ENCODE measurements at regions not wholly inside any gene's neighbourhood (a gene's known extent, or its start where the extent isn't known, plus 50 kb on each side); places are given as distances from the start of the nearest gene placed in this dataset.

DNA sequence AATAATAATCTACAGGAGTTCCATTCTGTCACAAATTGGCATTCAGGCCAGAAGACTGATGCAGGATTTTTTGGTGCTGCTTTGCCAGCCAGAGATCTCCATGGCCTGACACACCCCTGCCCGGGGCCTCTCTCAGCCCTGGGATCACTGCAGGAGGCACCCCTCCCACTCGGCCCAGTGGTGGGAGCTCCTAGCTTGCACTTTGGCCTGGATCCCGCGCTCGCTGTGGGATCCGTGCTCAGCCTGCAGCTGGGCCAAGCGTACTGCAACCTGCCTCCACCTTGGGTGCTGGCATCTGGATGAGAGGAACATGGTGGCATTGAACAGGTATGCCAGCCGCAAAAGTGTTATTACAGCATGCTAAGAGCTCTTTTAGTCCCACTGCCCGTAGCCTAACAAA, 656.7 kb upstream of the CCDC54 start:
- no peak overlapping the region for H3K27ac ChIP-seq (ENCODE audit: insufficient read depth in 1 of 2, low read depth in 1 of 2, low read length in 2 of 2, poor library complexity in 1 of 2, severe bottlenecking in 2 of 2)
- no peaks in the 10 kb centered on the region for H3K36me3 ChIP-seq (ENCODE audit: control insufficient read depth in 4 of 4, insufficient read depth in 4 of 4, low read length in 3 of 4)
- DNase-seq, result no peak
- CTCF ChIA-PET, result no interaction called here
- 99% methylated on average over 8 of the region's 9 CpGs for WGBS (ENCODE audit: insufficient coverage)
- no peak overlapping the region for H3K4me3 ChIP-seq (ENCODE audit: control insufficient read depth in 1 of 7, extremely low read depth in 1 of 7, insufficient read depth in 4 of 7, low read depth in 2 of 7, low read length in 6 of 7)
- H3K4me1 ChIP-seq (ENCODE audit: control extremely low read depth in 1 of 4, control insufficient read depth in 4 of 4, insufficient read depth in 4 of 4, low read length in 3 of 4), result no peaks in the 10 kb centered on the region
- POLR2A ChIA-PET, result no interaction called here
- no peaks in the 10 kb centered on the region for H3K27me3 ChIP-seq (replicated peaks in 2 of 5; ENCODE audit: control insufficient read depth in 4 of 5, insufficient read depth in 5 of 5, low read length in 4 of 5)
- no peaks in the 10 kb centered on the region for H3K9me3 ChIP-seq (ENCODE audit: control extremely low read depth in 1 of 5, control insufficient read depth in 4 of 5, insufficient read depth in 2 of 5, low read depth in 1 of 5, low read length in 4 of 5)

DNA sequence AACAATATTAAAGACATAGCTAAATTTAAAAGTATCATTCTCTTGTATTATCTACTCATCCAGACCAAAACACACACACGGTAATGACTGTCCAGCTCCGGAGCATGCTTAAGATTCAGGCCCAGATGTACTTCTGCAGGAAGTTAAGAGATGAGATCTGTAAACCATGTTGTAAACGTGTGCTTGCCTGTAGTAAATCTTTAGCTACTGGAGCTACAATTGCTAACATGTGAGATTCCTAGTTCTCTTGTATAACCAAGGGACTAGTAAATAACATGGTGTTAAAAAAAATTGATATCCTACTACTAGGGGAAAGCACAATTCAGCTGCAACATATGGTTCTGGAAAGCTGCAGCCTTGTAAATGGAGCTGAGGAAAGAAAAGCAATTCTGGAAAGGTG, 651.7 kb upstream of the CCDC54 start:
- no peaks in the 10 kb centered on the region for H3K9me3 ChIP-seq (ENCODE audit: control extremely low read depth in 1 of 5, control insufficient read depth in 4 of 5, insufficient read depth in 2 of 5, low read depth in 1 of 5, low read length in 4 of 5)
- no peaks in the 10 kb centered on the region for H3K36me3 ChIP-seq (ENCODE audit: control insufficient read depth in 4 of 4, insufficient read depth in 4 of 4, low read length in 3 of 4)
- H3K27me3 ChIP-seq (replicated peaks in 2 of 5; ENCODE audit: control insufficient read depth in 4 of 5, insufficient read depth in 5 of 5, low read length in 4 of 5), result no peaks in the 10 kb centered on the region
- CTCF ChIA-PET, result no interaction called here
- no peak overlapping the region for H3K4me3 ChIP-seq (ENCODE audit: control insufficient read depth in 1 of 7, extremely low read depth in 1 of 7, insufficient read depth in 4 of 7, low read depth in 2 of 7, low read length in 6 of 7)
- no peak for DNase-seq
- no CpG with 5 or more reads among the region's 3 CpGs for WGBS (ENCODE audit: insufficient coverage)
- no peak overlapping the region for H3K27ac ChIP-seq (ENCODE audit: insufficient read depth in 1 of 2, low read depth in 1 of 2, low read length in 2 of 2, poor library complexity in 1 of 2, severe bottlenecking in 2 of 2)
- POLR2A ChIA-PET, result no interaction called here
- no peaks in the 10 kb centered on the region for H3K4me1 ChIP-seq (ENCODE audit: control extremely low read depth in 1 of 4, control insufficient read depth in 4 of 4, insufficient read depth in 4 of 4, low read length in 3 of 4)

DNA sequence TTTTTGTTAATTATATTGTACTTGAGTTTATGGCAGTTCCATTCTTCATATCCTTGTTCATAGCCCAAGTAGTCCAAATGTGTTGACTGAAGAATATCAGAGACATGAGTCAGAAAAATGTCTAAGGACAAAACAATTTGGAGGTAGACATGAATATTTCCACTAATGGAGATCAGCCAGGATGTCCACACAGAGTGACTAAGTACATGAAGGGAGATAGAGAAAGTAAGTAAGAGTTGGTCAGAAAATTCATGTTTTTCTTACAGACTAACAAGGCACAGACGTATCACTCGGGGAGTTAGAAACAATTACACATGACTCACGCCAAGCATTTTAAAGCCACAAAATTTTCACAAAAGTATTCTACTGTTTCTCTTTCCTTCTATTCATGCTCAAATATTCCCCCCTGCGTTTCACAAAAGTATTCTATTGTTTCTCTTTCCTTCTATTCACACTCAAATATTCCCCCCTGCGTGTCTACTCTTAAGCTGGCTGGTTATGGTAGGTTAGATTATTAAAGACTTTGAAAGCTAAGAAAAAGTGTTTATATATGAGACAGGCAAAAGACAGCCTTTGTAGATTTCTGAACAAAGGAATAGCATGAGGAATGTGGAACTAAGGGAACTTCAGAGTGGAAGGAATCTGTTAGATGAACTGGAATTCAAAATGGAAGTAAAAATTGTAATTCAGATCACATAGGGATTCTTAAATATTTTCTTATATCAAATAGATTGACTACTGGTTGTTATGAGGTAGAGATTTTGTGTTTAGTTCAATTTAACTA, 648.7 kb upstream of the CCDC54 start:
- no peak for DNase-seq
- H3K4me3 ChIP-seq (ENCODE audit: control insufficient read depth in 1 of 7, extremely low read depth in 1 of 7, insufficient read depth in 4 of 7, low read depth in 2 of 7, low read length in 6 of 7), result no peak overlapping the region

DNA sequence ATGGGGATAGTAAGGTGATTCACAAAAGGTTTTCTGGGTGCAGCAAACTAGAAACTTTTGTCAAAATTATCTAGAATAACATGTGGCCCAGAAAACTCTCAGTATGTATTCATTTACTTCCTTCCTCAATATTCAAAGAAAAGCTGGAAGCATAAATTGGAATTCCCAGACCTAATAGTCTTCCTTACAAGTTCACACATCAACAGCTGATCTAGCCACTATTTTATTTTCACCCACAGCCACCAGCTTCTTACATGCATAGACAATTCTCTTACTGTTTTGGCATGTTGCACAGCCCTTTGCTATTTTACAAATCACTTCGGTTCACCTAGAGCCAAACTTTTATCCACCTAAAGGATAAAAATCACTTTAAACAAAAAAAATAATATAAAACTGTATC, 647.8 kb upstream of the CCDC54 start:
- Histone ChIP-seq H3K27me3 (replicated peaks in 2 of 5; ENCODE audit: control insufficient read depth in 4 of 5, insufficient read depth in 5 of 5, low read length in 4 of 5) (no peaks in the 10 kb centered on the region), H3K27ac (ENCODE audit: insufficient read depth in 1 of 2, low read depth in 1 of 2, low read length in 2 of 2, poor library complexity in 1 of 2, severe bottlenecking in 2 of 2) (no peak overlapping the region), H3K36me3 (ENCODE audit: control insufficient read depth in 4 of 4, insufficient read depth in 4 of 4, low read length in 3 of 4) (no peaks in the 10 kb centered on the region), H3K4me3 (ENCODE audit: control insufficient read depth in 1 of 7, extremely low read depth in 1 of 7, insufficient read depth in 4 of 7, low read depth in 2 of 7, low read length in 6 of 7) (no peak overlapping the region), H3K9me3 (ENCODE audit: control extremely low read depth in 1 of 5, control insufficient read depth in 4 of 5, insufficient read depth in 2 of 5, low read depth in 1 of 5, low read length in 4 of 5) (no peaks in the 10 kb centered on the region), H3K4me1 (ENCODE audit: control extremely low read depth in 1 of 4, control insufficient read depth in 4 of 4, insufficient read depth in 4 of 4, low read length in 3 of 4) (no peaks in the 10 kb centered on the region)
- POLR2A ChIA-PET, result no interaction called here
- CTCF ChIA-PET, result no interaction called here
- WGBS (ENCODE audit: insufficient coverage), result 89% methylated on average over 1 of the region's 1 CpG
- no peak for DNase-seq

More for the DNA sequence above, 648.7 kb upstream of the CCDC54 start:
- H3K27me3 ChIP-seq (replicated peaks in 2 of 5; ENCODE audit: control insufficient read depth in 4 of 5, insufficient read depth in 5 of 5, low read length in 4 of 5), result no peaks in the 10 kb centered on the region
- no peaks in the 10 kb centered on the region for H3K9me3 ChIP-seq (ENCODE audit: control extremely low read depth in 1 of 5, control insufficient read depth in 4 of 5, insufficient read depth in 2 of 5, low read depth in 1 of 5, low read length in 4 of 5)
- ChIA-PET CTCF (no interaction called here), POLR2A (no interaction called here)
- WGBS (ENCODE audit: insufficient coverage), result 88% methylated on average over 4 of the region's 5 CpGs
- no peak overlapping the region for H3K27ac ChIP-seq (ENCODE audit: insufficient read depth in 1 of 2, low read depth in 1 of 2, low read length in 2 of 2, poor library complexity in 1 of 2, severe bottlenecking in 2 of 2)
- H3K4me1 ChIP-seq (ENCODE audit: control extremely low read depth in 1 of 4, control insufficient read depth in 4 of 4, insufficient read depth in 4 of 4, low read length in 3 of 4), result no peaks in the 10 kb centered on the region
- no peaks in the 10 kb centered on the region for H3K36me3 ChIP-seq (ENCODE audit: control insufficient read depth in 4 of 4, insufficient read depth in 4 of 4, low read length in 3 of 4)

DNA sequence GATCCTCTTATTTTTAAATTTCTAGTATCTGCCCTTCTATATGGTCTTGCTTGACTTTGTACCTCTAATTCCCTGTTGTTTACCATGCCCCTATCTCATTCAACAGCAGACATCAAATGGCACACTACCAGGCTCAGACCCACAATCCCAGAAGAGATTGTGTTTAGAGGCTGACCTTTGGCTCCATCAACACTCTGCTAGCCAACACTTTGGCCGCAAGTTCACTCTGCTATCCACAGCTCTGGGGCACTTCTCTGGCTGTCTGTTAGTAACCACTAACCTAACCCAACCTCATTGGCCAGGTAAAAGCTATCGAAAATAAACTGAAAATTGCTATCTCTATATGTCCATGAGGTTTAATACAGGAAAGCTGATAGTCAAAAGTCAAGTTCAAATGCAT, 646.0 kb upstream of the CCDC54 start:
- 100% methylated on average over 1 of the region's 2 CpGs for WGBS (ENCODE audit: insufficient coverage)

DNA sequence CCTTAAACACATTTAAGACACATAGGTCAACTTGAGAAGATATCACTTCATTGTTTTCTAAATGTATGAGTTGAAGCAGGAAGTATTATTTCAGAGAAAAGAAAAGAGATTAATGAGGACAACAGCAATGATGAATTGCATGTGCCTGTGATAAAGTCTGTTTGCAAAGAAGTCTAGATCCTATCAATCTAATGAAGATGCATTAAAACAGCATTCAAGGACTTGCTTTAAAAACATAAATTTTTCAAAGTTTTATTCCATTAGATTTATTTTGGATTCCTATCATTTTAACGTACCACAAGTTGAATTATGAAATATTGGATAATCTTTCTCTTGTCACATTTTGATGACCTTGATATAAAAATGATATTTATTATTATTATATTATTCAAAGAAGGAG, 642.5 kb upstream of the CCDC54 start:
- no peaks in the 10 kb centered on the region for H3K9me3 ChIP-seq (ENCODE audit: control extremely low read depth in 1 of 5, control insufficient read depth in 4 of 5, insufficient read depth in 2 of 5, low read depth in 1 of 5, low read length in 4 of 5)
- H3K27me3 ChIP-seq (replicated peaks in 2 of 5; ENCODE audit: control insufficient read depth in 4 of 5, insufficient read depth in 5 of 5, low read length in 4 of 5), result no peaks in the 10 kb centered on the region
- H3K27ac ChIP-seq (ENCODE audit: insufficient read depth in 1 of 2, low read depth in 1 of 2, low read length in 2 of 2, poor library complexity in 1 of 2, severe bottlenecking in 2 of 2), result no peak overlapping the region
- ChIA-PET CTCF (no interaction called here), POLR2A (no interaction called here)
- no CpG with 5 or more reads among the region's 1 CpG for WGBS (ENCODE audit: insufficient coverage)
- DNase-seq, result no peak
- H3K36me3 ChIP-seq (ENCODE audit: control insufficient read depth in 4 of 4, insufficient read depth in 4 of 4, low read length in 3 of 4), result no peaks in the 10 kb centered on the region
- no peak overlapping the region for H3K4me3 ChIP-seq (ENCODE audit: control insufficient read depth in 1 of 7, extremely low read depth in 1 of 7, insufficient read depth in 4 of 7, low read depth in 2 of 7, low read length in 6 of 7)
- H3K4me1 ChIP-seq (ENCODE audit: control extremely low read depth in 1 of 4, control insufficient read depth in 4 of 4, insufficient read depth in 4 of 4, low read length in 3 of 4), result no peaks in the 10 kb centered on the region

More for the DNA sequence above, 646.0 kb upstream of the CCDC54 start:
- DNase-seq, result no peak
- CTCF ChIA-PET, result no interaction called here
- Histone ChIP-seq H3K9me3 (ENCODE audit: control extremely low read depth in 1 of 5, control insufficient read depth in 4 of 5, insufficient read depth in 2 of 5, low read depth in 1 of 5, low read length in 4 of 5) (no peaks in the 10 kb centered on the region), H3K36me3 (ENCODE audit: control insufficient read depth in 4 of 4, insufficient read depth in 4 of 4, low read length in 3 of 4) (no peaks in the 10 kb centered on the region), H3K27me3 (replicated peaks in 2 of 5; ENCODE audit: control insufficient read depth in 4 of 5, insufficient read depth in 5 of 5, low read length in 4 of 5) (no peaks in the 10 kb centered on the region), H3K4me3 (ENCODE audit: control insufficient read depth in 1 of 7, extremely low read depth in 1 of 7, insufficient read depth in 4 of 7, low read depth in 2 of 7, low read length in 6 of 7) (no peak overlapping the region), H3K4me1 (ENCODE audit: control extremely low read depth in 1 of 4, control insufficient read depth in 4 of 4, insufficient read depth in 4 of 4, low read length in 3 of 4) (no peaks in the 10 kb centered on the region), H3K27ac (ENCODE audit: insufficient read depth in 1 of 2, low read depth in 1 of 2, low read length in 2 of 2, poor library complexity in 1 of 2, severe bottlenecking in 2 of 2) (no peak overlapping the region)
- POLR2A ChIA-PET, result no interaction called here

DNA sequence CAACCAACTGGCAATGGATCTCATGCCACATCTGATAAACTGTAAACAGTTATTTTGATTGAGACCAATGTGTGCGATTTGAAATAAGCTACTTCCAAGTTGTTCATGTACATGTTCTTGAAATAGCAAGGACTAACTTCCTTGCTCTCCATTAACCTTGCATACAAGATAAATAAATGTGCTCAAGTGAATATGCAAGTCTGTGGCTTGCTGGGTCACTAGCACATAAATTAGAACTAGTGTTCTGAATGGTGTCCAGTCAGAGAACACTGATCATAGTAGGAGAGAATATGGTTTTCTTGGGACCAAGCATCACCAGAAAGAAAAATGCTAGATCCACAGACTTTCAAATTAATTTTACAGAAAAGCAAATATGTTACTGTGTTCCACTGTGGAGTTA, 640.0 kb upstream of the CCDC54 start:
- no peaks in the 10 kb centered on the region for H3K36me3 ChIP-seq (ENCODE audit: control insufficient read depth in 4 of 4, insufficient read depth in 4 of 4, low read length in 3 of 4)
- ChIA-PET POLR2A (no interaction called here), CTCF (no interaction called here)
- DNase-seq, result no peak
- no peaks in the 10 kb centered on the region for H3K27me3 ChIP-seq (replicated peaks in 2 of 5; ENCODE audit: control insufficient read depth in 4 of 5, insufficient read depth in 5 of 5, low read length in 4 of 5)
- H3K4me1 ChIP-seq (ENCODE audit: control extremely low read depth in 1 of 4, control insufficient read depth in 4 of 4, insufficient read depth in 4 of 4, low read length in 3 of 4), result no peaks in the 10 kb centered on the region
- WGBS (ENCODE audit: insufficient coverage), result no CpG with 5 or more reads among the region's 1 CpG
- no peaks in the 10 kb centered on the region for H3K9me3 ChIP-seq (ENCODE audit: control extremely low read depth in 1 of 5, control insufficient read depth in 4 of 5, insufficient read depth in 2 of 5, low read depth in 1 of 5, low read length in 4 of 5)
- H3K4me3 ChIP-seq (ENCODE audit: control insufficient read depth in 1 of 7, extremely low read depth in 1 of 7, insufficient read depth in 4 of 7, low read depth in 2 of 7, low read length in 6 of 7), result no peak overlapping the region
- H3K27ac ChIP-seq (ENCODE audit: insufficient read depth in 1 of 2, low read depth in 1 of 2, low read length in 2 of 2, poor library complexity in 1 of 2, severe bottlenecking in 2 of 2), result no peak overlapping the region

Data from common myeloid progenitor, CD34-positive (primary cell).